Stomach (tissue), 8 donors: ENCODE measurements at regions not wholly inside any gene's neighbourhood (a gene's known extent, or its start where the extent isn't known, plus 50 kb on each side); places are given as distances from the start of the nearest gene placed in this dataset.

Experiments
- DNase-seq, 2 donors: peaks; one replicate each; pipeline versions ENCODE4 v3.0.0 to v3.0.0-alpha.2; 2013 to 2019
- H3K27ac ChIP-seq, 5 donors: fragments of 200-600 bp in 4 of 5; sonication (generic) in 4 of 5; one replicate each; pipeline ENCODE4 v1.5.1; 2013 to 2019; ENCODE audit warnings: mild to moderate bottlenecking in 1 of 5, moderate library complexity in 1 of 5
- H3K27me3 ChIP-seq, 3 donors: fragments of 200-600 bp; sonication (generic); one replicate each; pipeline ENCODE4 v1.5.1; 2017 to 2019; ENCODE audit warnings: mixed run types in 1 of 3
- H3K36me3 ChIP-seq, 4 donors: fragments of 200-600 bp; sonication (generic); 1 replicate in 3 of 4; 2 replicates in 1 of 4; pipeline ENCODE4 v1.5.1; 2016 to 2019
- H3K4me1 ChIP-seq, 4 donors: fragments of 200-600 bp; sonication (generic); one replicate each; pipeline ENCODE4 v1.5.1; 2016 to 2019
- H3K4me3 ChIP-seq, 4 donors: fragments of 200-600 bp; sonication (generic) in 3 of 4; one replicate each; pipeline ENCODE4 v1.5.1; 2016 to 2019; ENCODE audit warnings: mild to moderate bottlenecking in 1 of 4
- H3K9me3 ChIP-seq, 4 donors: fragments of 200-600 bp; sonication (generic); one replicate each; pipeline ENCODE4 v1.5.1; 2016 to 2019
- CTCF ChIP-seq, 7 experiments: fragments of 450-650 bp in 4 of 7; fragments of 200-600 bp in 3 of 7; sonication (generic) in 3 of 7; IDR thresholded peaks; one replicate each; pipeline ENCODE4 v1.5.1; 2016 to 2019; ENCODE audit warnings: antibody characterized with exemption in 7 of 7, control low read depth in 2 of 7, mild to moderate bottlenecking in 1 of 7
- EP300 ChIP-seq: sonication (generic); formaldehyde crosslinking; IDR thresholded peaks from one replicate; pipeline ENCODE4 v1.6.1; 2017; ENCODE audit warnings: antibody characterized with exemption
- POLR2A ChIP-seq, 4 donors: fragments of 450-650 bp; IDR thresholded peaks; one replicate each; pipeline ENCODE4 v1.6.1; 2016; ENCODE audit warnings: antibody characterized with exemption in 4 of 4, control low read depth in 2 of 4, mild to moderate bottlenecking in 1 of 4, moderate library complexity in 1 of 4
- POLR2AphosphoS5 ChIP-seq, 3 donors: sonication (generic); formaldehyde crosslinking; IDR thresholded peaks; one replicate each; pipeline ENCODE4 v1.6.1; 2016; ENCODE audit warnings: antibody characterized with exemption in 3 of 3
- WGBS, 5 donors: extraction: QIAGEN DNeasy Blood & Tissue Kit in 3 of 5; methylation state at CpG; one replicate each; pipeline versions ENCODE4 v1.1.5 to v1.1.7; 2013 to 2018; 5-methylcytosine and 5-hydroxymethylcytosine counted together
- intact Hi-C: fragments of 100-400 bp; cut with DNase I; formaldehyde crosslinking; loops from one replicate; pipeline ENCODE4 v1.15.1; 2023; ENCODE audit warnings: low total_unique reads
- donor health status: healthy with polysubstance abuse.
- donor health status: Bipolar disorder and iron deficiency.
- donor health status: healthy.

- no peak for TF ChIP-seq POLR2AphosphoS5 (IDR thresholded peaks at IDR 0.05)
- no peak for TF ChIP-seq POLR2A (IDR thresholded peaks at IDR 0.05)
- no peak for TF ChIP-seq CTCF (IDR thresholded peaks at IDR 0.05)
- TF ChIP-seq EP300: no peak
- no peak overlapping the region for H3K4me3 ChIP-seq
- peaks cover 0 to 24% (median 16%) of the 10 kb centered on the region in 4 donors for H3K9me3 ChIP-seq
- intact Hi-C loops: no loop called here
- no peaks in the 10 kb centered on the region for H3K27me3 ChIP-seq
- H3K36me3 ChIP-seq: no peaks in the 10 kb centered on the region
- no peak overlapping the region for H3K27ac ChIP-seq
- H3K4me1 ChIP-seq: no peaks in the 10 kb centered on the region
- DNase-seq: no peak
- 76 to 84% (median 83%) methylated on average over 9 of the region's 9 CpGs for WGBS, 5 donors
Observed at GRCh38 chr5:45793638-45794532, 97.7 kb upstream of the HCN1 start.

- intact Hi-C loops: no loop called here
- DNase-seq: no peak
- no peaks in the 10 kb centered on the region for H3K36me3 ChIP-seq
- H3K4me3 ChIP-seq: no peak overlapping the region
- TF ChIP-seq CTCF (IDR thresholded peaks at IDR 0.05): no peak
- no peak for TF ChIP-seq EP300
- no peak for TF ChIP-seq POLR2AphosphoS5 (IDR thresholded peaks at IDR 0.05)
- no peaks in the 10 kb centered on the region for H3K27me3 ChIP-seq
- peaks cover 0 to 15% (median 5%) of the 10 kb centered on the region in 4 donors for H3K9me3 ChIP-seq
- WGBS, 5 donors: 41 to 63% (median 54%) methylated on average over 3 of the region's 3 CpGs
- no peaks in the 10 kb centered on the region for H3K4me1 ChIP-seq
- H3K27ac ChIP-seq: no peak overlapping the region
Observed at GRCh38 chr5:45779874-45780671, 83.9 kb upstream of the HCN1 start.

- Histone ChIP-seq H3K4me1 (no peaks in the 10 kb centered on the region), H3K27me3 (no peaks in the 10 kb centered on the region), H3K4me3 (no peak overlapping the region), H3K36me3 (no peaks in the 10 kb centered on the region), H3K27ac (no peak overlapping the region), H3K9me3 (peaks cover 0 to 6% (median 3%) of the 10 kb centered on the region in 4 donors)
- WGBS, 5 donors: 40 to 66% (median 42%) methylated on average over 1 of the region's 1 CpG
- TF ChIP-seq POLR2A (IDR thresholded peaks at IDR 0.05) (no peak), CTCF (IDR thresholded peaks at IDR 0.05) (no peak), EP300 (no peak), POLR2AphosphoS5 (IDR thresholded peaks at IDR 0.05) (no peak)
- DNase-seq: no peak
- intact Hi-C loops: no loop called here
Observed at GRCh38 chr5:45774528-45774927, 78.3 kb upstream of the HCN1 start.

GRCh38 chr5:45772402-45772801 lies 76.2 kb upstream of the HCN1 start:
- Histone ChIP-seq H3K27me3 (no peaks in the 10 kb centered on the region), H3K27ac (no peak overlapping the region), H3K9me3 (peaks cover 0 to 6% (median 2%) of the 10 kb centered on the region in 4 donors), H3K4me3 (no peak overlapping the region), H3K4me1 (no peaks in the 10 kb centered on the region), H3K36me3 (no peaks in the 10 kb centered on the region)
- TF ChIP-seq CTCF (IDR thresholded peaks at IDR 0.05) (no peak), EP300 (no peak), POLR2A (IDR thresholded peaks at IDR 0.05) (no peak)
- 81 to 88% (median 84%) methylated on average over 3 of the region's 3 CpGs for WGBS, 5 donors
- intact Hi-C loops: no loop called here
- DNase-seq: no peak
